ENCODE measurements at regions not wholly inside any gene's neighbourhood (a gene's known extent, or its start where the extent isn't known, plus 50 kb on each side); places are given as distances from the start of the nearest gene placed in this dataset.

- no peaks in the 10 kb centered on the region for H3K23me2 ChIP-seq (ENCODE audit: insufficient read length, low read depth, low read length, poor library complexity, severe bottlenecking)
- TF ChIP-seq CTCF (conservative IDR thresholded peaks at IDR 0.05): no peak
- WGBS (ENCODE audit: extremely low coverage, insufficient read length, low lambda C conversion rate): no CpG with 5 or more reads among the region's 4 CpGs
- DNase-seq: no peak
- no peak overlapping the region for H3T11ph ChIP-seq (ENCODE audit: low read length)
- H3K4me1 ChIP-seq (ENCODE audit: insufficient read depth, low read length): no peaks in the 10 kb centered on the region
- H3K9me3 Mint-ChIP-seq: 0 out of 5 replicates have a peak, but pooled peaks cover 0 to 4% of the 10 kb centered on the region in 2 experiments
- H3K4me3 Mint-ChIP-seq: no peak overlapping the region
- no peak overlapping the region for H3K4me2 ChIP-seq (ENCODE audit: insufficient read depth, insufficient read length, low read length)
- H3K27ac ChIP-seq (ENCODE audit: insufficient read length, low read depth, low read length): no peak overlapping the region
- H2BK15ac ChIP-seq (ENCODE audit: low read depth, low read length): no peak overlapping the region
- H4K20me1 ChIP-seq (ENCODE audit: control insufficient read depth, insufficient read depth, insufficient read length): no peaks in the 10 kb centered on the region
- no peak overlapping the region for H2AK5ac ChIP-seq (ENCODE audit: insufficient read length, low read length)
- H3K27me3 Mint-ChIP-seq (ENCODE audit: low read depth): no peaks in the 10 kb centered on the region
- no peak overlapping the region for H3K14ac ChIP-seq (ENCODE audit: insufficient read depth, low read length)
- no peak overlapping the region for H4K5ac ChIP-seq (ENCODE audit: insufficient read length, low read depth, low read length)
- no peaks in the 10 kb centered on the region for H3K79me1 ChIP-seq (ENCODE audit: insufficient read depth, low read depth, low read length, poor library complexity, severe bottlenecking)
- no peaks in the 10 kb centered on the region for H3K27me3 ChIP-seq (ENCODE audit: insufficient read depth, low read length)
- H3K9ac ChIP-seq (ENCODE audit: extremely low read depth, insufficient read length, low read length): no peak overlapping the region
- no peak overlapping the region for H2BK5ac ChIP-seq (ENCODE audit: insufficient read length, low read length)
- H3K79me2 ChIP-seq (ENCODE audit: insufficient read depth, low read length): no peaks in the 10 kb centered on the region
- H3K27ac Mint-ChIP-seq: no peak overlapping the region
- H2BK20ac ChIP-seq (ENCODE audit: low read depth, low read length, poor library complexity, severe bottlenecking): no peak overlapping the region
- no peaks in the 10 kb centered on the region for H3K36me3 Mint-ChIP-seq (ENCODE audit: insufficient read depth in 1 of 3, low read depth in 3 of 3)
- peaks cover 5 to 7% of the 10 kb centered on the region in 2 experiments for H3K4me1 Mint-ChIP-seq
- H3K18ac ChIP-seq (ENCODE audit: insufficient read length, low read depth, low read length): no peak overlapping the region
- H2BK12ac ChIP-seq (ENCODE audit: insufficient read length, low read depth, low read length): no peak overlapping the region
- no peak overlapping the region for H3K4ac ChIP-seq (ENCODE audit: low read depth, low read length)
- H3K23ac ChIP-seq (ENCODE audit: insufficient read length, low read depth, low read length): no peak overlapping the region
- H4K91ac ChIP-seq (ENCODE audit: insufficient read length, low read depth, low read length): no peak overlapping the region
- H2BK120ac ChIP-seq (ENCODE audit: low read depth, low read length, poor library complexity, severe bottlenecking): no peak overlapping the region
- no peak overlapping the region for H2AFZ ChIP-seq (ENCODE audit: low read length)
- H3K9me3 ChIP-seq (ENCODE audit: control insufficient read depth, low read depth, low read length): no peaks in the 10 kb centered on the region
- no peak overlapping the region for H4K8ac ChIP-seq (replicated peaks; ENCODE audit: insufficient read length, low read depth, low read length)
- no peak overlapping the region for H3K56ac ChIP-seq (ENCODE audit: insufficient read length, low read depth, low read length)
These were observed 292.3 kb upstream of the CD180 start for GRCh38 chr5:67488885-67489284.
